ENCODE measurements at regions not wholly inside any gene's neighbourhood (a gene's known extent, or its start where the extent isn't known, plus 50 kb on each side); places are given as distances from the start of the nearest gene placed in this dataset.

- no peaks in the 10 kb centered on the region for H3K4me1 ChIP-seq
- H3K27me3 ChIP-seq, result no peaks in the 10 kb centered on the region
- H3K36me3 ChIP-seq, result no peaks in the 10 kb centered on the region
- DNase-seq, result no peak
- TF ChIP-seq, protein P1, sequence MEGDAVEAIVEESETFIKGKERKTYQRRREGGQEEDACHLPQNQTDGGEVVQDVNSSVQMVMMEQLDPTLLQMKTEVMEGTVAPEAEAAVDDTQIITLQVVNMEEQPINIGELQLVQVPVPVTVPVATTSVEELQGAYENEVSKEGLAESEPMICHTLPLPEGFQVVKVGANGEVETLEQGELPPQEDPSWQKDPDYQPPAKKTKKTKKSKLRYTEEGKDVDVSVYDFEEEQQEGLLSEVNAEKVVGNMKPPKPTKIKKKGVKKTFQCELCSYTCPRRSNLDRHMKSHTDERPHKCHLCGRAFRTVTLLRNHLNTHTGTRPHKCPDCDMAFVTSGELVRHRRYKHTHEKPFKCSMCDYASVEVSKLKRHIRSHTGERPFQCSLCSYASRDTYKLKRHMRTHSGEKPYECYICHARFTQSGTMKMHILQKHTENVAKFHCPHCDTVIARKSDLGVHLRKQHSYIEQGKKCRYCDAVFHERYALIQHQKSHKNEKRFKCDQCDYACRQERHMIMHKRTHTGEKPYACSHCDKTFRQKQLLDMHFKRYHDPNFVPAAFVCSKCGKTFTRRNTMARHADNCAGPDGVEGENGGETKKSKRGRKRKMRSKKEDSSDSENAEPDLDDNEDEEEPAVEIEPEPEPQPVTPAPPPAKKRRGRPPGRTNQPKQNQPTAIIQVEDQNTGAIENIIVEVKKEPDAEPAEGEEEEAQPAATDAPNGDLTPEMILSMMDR (IDR thresholded peaks at IDR 0.05), result no peak
- no peak for TF ChIP-seq POLR2A (IDR thresholded peaks at IDR 0.05)
- no peaks in the 10 kb centered on the region for H3K9me3 ChIP-seq
- no peak overlapping the region for H3K27ac ChIP-seq
- intact Hi-C loops (cut with DNase I), result loop anchor here (5.0 kb wide), 1 partner anchor 1642 kb away; no protein-coding TSS in a partner anchor
- H3K4me3 ChIP-seq (replicated peaks in 1 of 3), result no peak overlapping the region
- 80 to 82% methylated on average over 3 of the region's 3 CpGs for WGBS, 2 donors
Measured at GRCh38 chr1:232279909-232280400, 350.0 kb downstream of the SIPA1L2 start.

DNA sequence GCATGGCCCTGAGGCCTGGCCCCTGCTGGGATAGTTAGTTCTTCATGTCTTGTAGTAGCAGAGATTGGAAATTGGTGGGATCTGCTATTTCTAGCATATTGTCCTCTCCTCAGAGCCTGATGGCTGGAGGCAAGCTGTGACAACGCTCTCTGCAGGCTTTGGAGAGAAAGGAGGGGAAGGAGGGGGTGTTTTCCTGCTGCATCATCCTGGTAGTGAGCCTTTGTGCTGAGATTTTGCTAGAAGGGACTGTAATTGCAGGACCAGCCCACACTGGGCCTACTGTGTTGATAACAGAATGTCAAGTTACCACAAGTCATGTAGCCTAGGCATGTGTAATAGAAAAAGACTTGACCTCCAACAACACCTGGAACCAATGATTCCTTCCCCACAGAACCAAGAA is 351.0 kb downstream of the SIPA1L2 start:
- no peaks in the 10 kb centered on the region for H3K36me3 ChIP-seq
- H3K9me3 ChIP-seq, result no peaks in the 10 kb centered on the region
- no peaks in the 10 kb centered on the region for H3K4me1 ChIP-seq
- no peak overlapping the region for H3K4me3 ChIP-seq (replicated peaks in 1 of 3)
- intact Hi-C loops (cut with DNase I), result loop anchor here (5.0 kb wide), 1 partner anchor 1643 kb away; no protein-coding TSS in a partner anchor
- WGBS, 2 donors, result 80 to 100% methylated on average over 1 of the region's 1 CpG
- H3K27ac ChIP-seq, result no peak overlapping the region
- H3K27me3 ChIP-seq, result no peaks in the 10 kb centered on the region
- DNase-seq, result no peak
- no peak for TF ChIP-seq POLR2A (IDR thresholded peaks at IDR 0.05)
- TF ChIP-seq, protein P1 (IDR thresholded peaks at IDR 0.05), result no peak

- Histone ChIP-seq H3K4me1 (no peaks in the 10 kb centered on the region), H3K4me3 (replicated peaks in 1 of 3) (no peak overlapping the region), H3K27me3 (no peaks in the 10 kb centered on the region), H3K27ac (no peak overlapping the region), H3K36me3 (no peaks in the 10 kb centered on the region), H3K9me3 (no peaks in the 10 kb centered on the region)
- intact Hi-C loops (cut with DNase I), result loop anchor here (5.0 kb wide), 1 partner anchor 1646 kb away; no protein-coding TSS in a partner anchor
- no peak for DNase-seq
- 84 to 93% methylated on average over 1 of the region's 1 CpG for WGBS, 2 donors
- TF ChIP-seq POLR2A (IDR thresholded peaks at IDR 0.05), result no peak
- TF ChIP-seq, protein P1 (IDR thresholded peaks at IDR 0.05), result no peak
Measured at GRCh38 chr1:232276651-232277050, 353.3 kb downstream of the SIPA1L2 start.

- 75 to 83% methylated on average over 11 of the region's 11 CpGs for WGBS, 2 donors
- no peaks in the 10 kb centered on the region for H3K36me3 ChIP-seq
- no peak for DNase-seq
- H3K4me1 ChIP-seq, result no peaks in the 10 kb centered on the region
- intact Hi-C loops (cut with DNase I), result loop anchor here (5.0 kb wide), 1 partner anchor 1647 kb away; no protein-coding TSS in a partner anchor
- TF ChIP-seq, protein P1 (IDR thresholded peaks at IDR 0.05), result no peak
- no peak for TF ChIP-seq POLR2A (IDR thresholded peaks at IDR 0.05)
- H3K4me3 ChIP-seq (replicated peaks in 1 of 3), result no peak overlapping the region
- no peaks in the 10 kb centered on the region for H3K9me3 ChIP-seq
- H3K27ac ChIP-seq, result no peak overlapping the region
- H3K27me3 ChIP-seq, result no peaks in the 10 kb centered on the region
Measured at GRCh38 chr1:232274999-232275710, 354.8 kb downstream of the SIPA1L2 start.

DNA sequence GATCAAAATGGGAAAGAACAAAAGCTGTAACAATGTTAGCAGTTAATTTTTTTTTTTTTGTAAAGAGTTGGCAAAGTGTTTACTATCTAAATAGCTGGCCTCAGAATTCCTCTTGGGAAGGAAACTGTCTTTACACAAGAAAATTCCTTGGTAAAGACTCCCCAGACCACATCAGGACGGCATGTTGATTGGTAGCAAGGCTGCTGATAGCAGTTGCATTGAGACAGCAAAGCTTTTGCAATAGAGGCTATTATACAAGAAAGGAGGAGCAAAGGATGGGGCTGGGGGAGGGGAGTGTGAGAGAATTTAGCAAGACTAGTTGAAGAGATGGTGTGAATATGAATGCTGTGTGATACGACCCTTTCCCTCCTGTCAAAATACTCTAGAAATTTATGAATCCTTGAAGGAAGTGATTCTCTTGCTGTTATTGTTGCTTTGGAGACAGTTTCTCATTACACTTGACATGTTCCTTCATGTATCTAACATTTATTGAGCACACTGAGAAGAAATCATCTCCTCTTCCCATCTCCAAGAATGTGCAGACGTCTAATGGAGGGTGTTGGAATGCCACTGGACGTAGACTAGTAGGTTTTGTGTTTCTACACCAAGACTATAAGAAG is 355.6 kb downstream of the SIPA1L2 start:
- Histone ChIP-seq H3K27ac (no peak overlapping the region), H3K4me1 (no peaks in the 10 kb centered on the region), H3K4me3 (replicated peaks in 1 of 3) (no peak overlapping the region), H3K27me3 (no peaks in the 10 kb centered on the region), H3K9me3 (no peaks in the 10 kb centered on the region), H3K36me3 (no peaks in the 10 kb centered on the region)
- no peak for DNase-seq
- no peak for TF ChIP-seq POLR2A (IDR thresholded peaks at IDR 0.05)
- TF ChIP-seq, protein P1 (IDR thresholded peaks at IDR 0.05), result no peak
- intact Hi-C loops (cut with DNase I), result no loop called here
- 93% methylated on average over 4 of the region's 4 CpGs for WGBS, 2 donors
